Stimulated activated CD8-positive, alpha-beta memory T cell treated with anti-CD3 and anti-CD28 coated beads, Interleukin-15, amount 100 ng/mL, for 24 hours (primary cell): ENCODE measurements at regions not wholly inside any gene's neighbourhood (a gene's known extent, or its start where the extent isn't known, plus 50 kb on each side); places are given as distances from the start of the nearest gene placed in this dataset.
"Not testable (repeated sequence)": the region's sequence is repeated elsewhere in the genome, so short reads cannot be mapped to it uniquely, and the experiment has no call there.

Experiments used
- DNase-seq: peaks from one replicate; pipeline ENCODE4 v3.0.0-alpha.2; 2020; ENCODE audit warnings: low read depth

GRCh38 chrX:129161108-129161507 lies 362.2 kb downstream of the SMARCA1 start:
- DNase-seq, result no peak

- no peak for DNase-seq
Observed at GRCh38 chrX:129158505-129158904, 364.8 kb downstream of the SMARCA1 start.

- DNase-seq, result no peak
Observed at GRCh38 chrX:129145840-129146272, 377.4 kb downstream of the SMARCA1 start.

DNA sequence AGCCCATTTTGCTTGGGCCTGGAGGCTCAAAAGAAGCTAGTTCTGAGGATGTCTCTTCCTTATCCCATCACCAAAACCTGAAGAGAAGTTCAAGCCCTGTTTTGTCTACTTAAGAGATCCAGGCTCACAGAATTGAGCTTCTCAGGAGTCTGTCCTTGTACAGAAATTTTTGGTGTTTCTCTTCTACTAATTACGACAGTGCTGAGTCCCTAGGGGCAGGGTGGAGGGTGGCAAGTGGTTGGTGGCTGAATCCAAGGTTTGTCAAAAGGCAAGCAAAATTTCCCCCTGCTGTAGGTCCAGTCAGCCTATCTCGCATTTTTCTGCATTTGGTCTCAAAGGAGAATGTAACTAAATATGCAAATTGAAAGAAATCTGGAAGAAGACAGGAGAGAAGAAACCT lies 377.9 kb downstream of the SMARCA1 start:
- DNase-seq, result no peak

DNA sequence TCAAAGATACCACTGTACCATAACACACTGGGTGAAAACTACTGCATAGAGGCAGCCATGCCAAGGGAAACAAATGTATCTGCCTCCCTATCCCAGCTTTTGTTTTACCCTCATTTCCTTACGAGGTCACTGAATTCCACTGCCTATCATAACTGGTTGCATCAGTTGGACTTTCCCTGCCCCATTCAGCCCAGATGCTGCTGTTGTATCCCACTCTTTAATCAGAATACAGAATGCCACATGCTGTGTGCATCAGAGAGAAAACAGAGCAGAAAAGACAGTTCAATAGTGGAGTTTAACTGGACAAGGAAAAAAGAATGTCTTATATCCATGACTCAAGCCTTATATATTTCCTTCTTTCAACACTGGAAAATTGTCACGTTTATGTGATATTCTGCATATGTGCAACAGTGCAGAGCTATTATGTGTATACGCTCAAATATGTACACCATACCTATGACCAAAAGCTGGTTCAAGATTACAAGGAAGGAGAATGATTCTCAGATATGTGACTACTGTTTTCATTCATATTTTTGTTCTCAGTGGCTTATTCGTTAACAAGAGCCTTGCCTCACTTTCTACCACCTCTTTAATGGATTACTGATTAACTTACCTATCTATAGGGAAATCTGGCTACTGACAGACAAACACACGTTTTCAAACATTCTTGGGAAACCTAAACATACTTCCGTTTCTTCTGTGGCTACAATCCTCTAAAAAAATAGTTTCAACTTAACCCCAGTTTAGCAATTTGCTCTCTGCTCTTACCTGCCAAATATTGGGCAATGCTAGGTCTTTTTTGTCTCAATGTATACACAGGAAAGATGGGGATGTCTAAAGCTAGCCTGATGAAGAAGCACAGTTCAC lies 378.9 kb downstream of the SMARCA1 start:
- no peak for DNase-seq

DNA sequence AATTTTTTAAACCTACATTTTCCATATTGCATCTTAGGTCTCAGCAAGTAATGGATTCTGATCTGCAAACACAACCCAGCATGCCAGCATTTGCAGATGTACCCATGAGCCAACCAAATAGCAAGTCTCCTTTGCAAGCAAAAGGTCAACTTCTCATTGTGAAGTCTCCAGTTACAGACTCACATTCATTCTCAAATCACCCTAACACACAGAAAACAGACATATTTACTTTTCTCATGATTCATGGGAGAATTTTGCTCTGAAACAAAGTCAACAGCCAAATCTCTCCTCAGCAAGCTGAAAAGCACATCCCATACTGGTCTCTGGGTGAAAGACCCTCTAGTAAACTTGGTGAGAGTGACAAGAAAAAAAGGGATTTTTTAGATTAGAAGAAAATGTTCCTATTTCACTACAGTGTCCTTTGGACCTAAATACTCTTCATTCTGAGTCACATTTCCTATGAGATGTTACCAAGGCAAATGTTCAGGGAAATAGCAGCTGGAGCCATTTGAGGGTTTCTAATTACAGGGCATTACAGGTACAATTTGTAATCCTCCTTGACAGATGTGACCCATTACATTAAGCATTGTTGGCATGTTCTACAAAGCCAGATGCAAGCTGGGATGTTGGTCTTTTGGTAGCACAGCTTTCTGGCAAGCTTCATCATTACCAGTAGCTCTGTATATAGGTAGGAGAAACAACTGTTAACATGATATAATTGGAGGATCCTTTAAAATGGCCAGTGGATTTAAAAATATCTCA lies 383.3 kb downstream of the SMARCA1 start:
- no peak for DNase-seq

- DNase-seq, result no peak
Observed at GRCh38 chrX:129125122-129125914, 398.0 kb downstream of the SMARCA1 start.

GRCh38 chrX:129123795-129124194 lies 399.5 kb downstream of the SMARCA1 start:
- DNase-seq, result no peak

DNA sequence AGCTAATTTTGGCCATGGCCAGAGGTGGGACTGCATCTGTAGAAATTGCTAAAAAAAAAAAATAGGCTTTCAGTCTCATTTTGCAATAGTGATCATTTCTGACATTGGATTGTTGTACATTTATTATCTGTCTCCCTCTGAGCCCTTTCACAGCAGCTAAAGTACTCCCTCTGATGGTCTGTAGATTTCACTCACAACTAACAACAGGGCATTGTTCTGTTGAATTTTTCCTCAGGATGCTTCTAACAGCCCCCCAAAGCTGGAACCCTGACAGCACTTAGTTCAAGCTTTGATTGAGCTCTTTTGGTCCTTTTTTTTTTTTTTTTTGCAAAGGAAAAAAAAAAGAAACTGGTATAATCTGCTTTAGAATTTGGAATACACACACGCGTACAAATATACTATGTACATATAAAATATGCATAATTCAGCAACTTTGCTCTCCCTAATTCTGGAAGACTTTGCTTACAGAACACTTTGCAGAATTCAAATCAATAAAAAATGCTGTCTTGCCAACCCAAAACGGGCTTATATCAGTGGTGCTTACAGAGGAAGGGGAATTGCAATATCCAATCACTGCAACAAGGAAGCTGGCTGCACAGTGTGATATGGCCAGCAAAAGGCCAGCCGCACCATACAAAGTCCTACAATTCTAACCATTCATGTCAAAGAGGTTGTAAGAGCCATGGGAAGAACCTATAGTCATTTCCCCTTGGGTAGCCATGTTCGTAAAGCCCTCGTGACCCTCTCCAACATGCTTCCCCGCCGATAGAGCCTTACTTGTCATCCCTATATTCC lies 406.4 kb downstream of the SMARCA1 start:
- no peak for DNase-seq

GRCh38 chrX:129115935-129116334 lies 407.4 kb downstream of the SMARCA1 start:
- DNase-seq, result no peak

- DNase-seq, result no peak
Observed at GRCh38 chrX:129115104-129115503, 408.2 kb downstream of the SMARCA1 start.

DNA sequence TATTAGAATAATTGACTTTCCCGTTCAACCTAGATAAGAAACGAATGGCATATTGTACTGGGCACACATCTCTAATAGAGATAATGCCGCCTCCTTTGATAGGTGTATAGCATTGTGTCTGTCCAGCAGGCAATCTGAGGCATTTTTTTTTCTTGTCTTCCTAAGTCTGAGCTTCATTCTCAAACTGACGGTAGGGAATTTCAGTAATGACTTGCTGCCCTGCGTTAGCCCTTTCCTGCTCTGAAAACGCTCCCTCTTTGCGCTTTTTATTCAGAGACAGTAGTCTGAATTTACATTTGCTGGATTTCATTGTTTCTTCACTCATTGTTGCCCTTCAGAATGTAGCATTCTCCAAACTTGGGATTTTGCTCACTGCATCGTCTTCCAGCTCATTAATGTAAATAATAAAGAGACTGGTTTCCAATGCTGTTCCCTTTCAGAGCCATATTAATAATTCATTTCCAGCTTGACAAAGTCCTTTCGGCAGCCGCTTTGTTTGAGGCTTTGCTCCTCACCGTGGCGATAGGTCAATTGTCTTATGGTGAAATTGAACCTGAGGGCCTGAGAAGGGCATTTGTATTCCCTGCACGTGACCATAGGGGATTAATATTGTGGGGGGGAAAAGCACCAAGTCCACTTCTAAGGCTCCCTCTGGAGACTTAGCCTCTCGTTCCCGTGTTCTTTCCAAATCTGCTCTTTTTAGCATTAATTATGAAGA lies 412.1 kb downstream of the SMARCA1 start:
- no peak for DNase-seq

- DNase-seq, result no peak
Observed at GRCh38 chrX:129108936-129109335, 414.4 kb downstream of the SMARCA1 start.

DNA sequence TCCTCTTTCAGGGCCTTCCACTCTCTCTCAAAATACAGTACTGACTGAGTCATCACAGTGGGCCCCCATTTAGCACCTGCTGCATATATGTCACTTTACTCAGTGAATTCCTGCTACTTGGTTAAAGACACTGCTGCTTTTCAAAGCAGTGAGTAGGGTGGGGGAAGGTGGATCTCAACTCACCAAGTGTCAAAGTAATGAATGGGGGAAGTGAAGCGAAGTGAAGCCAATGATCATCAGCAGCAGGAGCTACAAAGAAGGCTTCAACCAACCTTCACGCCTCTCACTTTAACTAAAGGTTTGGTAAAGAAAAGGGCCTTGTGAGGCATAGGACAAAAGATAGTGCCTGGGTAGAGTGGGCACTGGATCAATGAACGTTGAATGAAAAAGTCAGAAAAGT lies 424.1 kb downstream of the SMARCA1 start:
- no peak for DNase-seq

DNA sequence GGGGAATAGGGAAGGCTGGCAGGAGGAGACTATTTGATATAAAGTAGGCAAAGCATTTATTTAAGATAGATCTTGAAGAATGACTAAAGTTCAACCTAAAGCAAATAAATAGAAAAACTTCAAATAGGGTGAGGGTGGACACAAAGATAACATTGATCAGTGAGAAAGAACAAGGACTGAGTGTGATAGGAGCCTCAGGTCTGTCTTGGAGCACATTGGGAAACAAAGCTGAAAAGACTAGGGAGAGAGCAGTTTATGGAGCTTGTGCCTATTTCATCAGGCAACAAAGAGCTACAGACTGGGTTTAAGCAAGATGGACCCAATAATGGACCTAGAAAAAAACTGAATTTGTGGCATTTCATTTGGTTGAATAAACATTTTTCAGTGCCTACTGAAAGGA lies 425.6 kb downstream of the SMARCA1 start:
- no peak for DNase-seq

GRCh38 chrX:129093706-129094105 lies 429.6 kb downstream of the SMARCA1 start:
- DNase-seq, result no peak

DNA sequence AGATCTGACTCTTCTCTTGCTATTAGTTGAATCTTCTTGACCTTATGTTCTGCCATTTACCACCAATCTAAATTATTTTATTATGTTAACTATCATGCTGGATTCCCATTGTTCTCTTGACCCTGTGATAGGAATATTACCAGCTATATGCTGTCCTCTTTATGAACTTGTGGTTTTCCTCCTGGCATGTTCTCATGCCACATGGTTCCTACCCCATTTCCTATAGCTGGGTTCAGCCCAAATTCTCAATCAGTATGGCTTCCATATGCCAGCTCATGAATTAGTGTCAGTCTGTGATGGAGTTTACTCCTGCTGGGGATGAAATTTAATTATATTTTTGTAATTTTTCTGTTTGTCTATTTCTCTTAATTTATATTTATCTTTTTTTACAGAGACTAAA lies 430.5 kb downstream of the SMARCA1 start:
- no peak for DNase-seq

- DNase-seq, result no peak
Observed at GRCh38 chrX:129092242-129092641, 431.0 kb downstream of the SMARCA1 start.

- DNase-seq, result no peak
Observed at GRCh38 chrX:129091097-129091496, 432.2 kb downstream of the SMARCA1 start.

GRCh38 chrX:129086802-129087201 lies 436.5 kb downstream of the SMARCA1 start:
- no peak for DNase-seq

GRCh38 chrX:129084291-129084690 lies 439.0 kb downstream of the SMARCA1 start:
- not testable (repeated sequence) for DNase-seq
